ENCODE measurements at regions not wholly inside any gene's neighbourhood (a gene's known extent, or its start where the extent isn't known, plus 50 kb on each side); places are given as distances from the start of the nearest gene placed in this dataset.

DNA sequence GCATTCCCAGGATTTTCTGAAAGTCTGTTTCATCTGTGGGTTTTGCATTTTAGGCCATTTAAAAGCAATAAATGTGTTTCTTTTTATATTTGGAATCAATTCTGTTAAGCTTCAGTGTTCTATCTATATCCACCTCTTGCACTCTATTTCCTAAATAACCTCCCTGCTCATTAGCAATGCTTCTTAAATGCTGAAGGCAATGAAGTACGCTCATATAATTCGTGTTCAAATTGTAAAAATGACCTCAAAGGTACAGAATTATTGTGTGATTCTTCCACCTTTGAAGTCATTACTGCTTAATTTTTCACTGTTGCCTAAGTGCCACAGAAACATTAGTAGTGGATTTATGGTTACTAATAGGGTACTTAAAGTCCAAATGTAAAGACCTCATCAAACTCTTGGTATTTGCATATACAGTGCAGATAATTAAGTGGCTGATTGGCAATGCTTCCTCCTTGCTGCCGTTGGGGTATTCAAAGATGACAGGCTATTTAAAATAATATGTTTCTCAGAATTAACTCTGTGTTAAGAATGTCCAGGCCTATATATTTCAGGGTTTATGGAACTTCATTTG, 730.8 kb downstream of the TECRL start:
- no peak for DNase-seq
- Histone ChIP-seq H3K4me3 (no peak overlapping the region), H3K9me3 (no peaks in the 10 kb centered on the region), H3K4me1 (no peaks in the 10 kb centered on the region), H3K27ac (no peak overlapping the region), H3K36me3 (no peaks in the 10 kb centered on the region), H3K27me3 (no peaks in the 10 kb centered on the region)
- WGBS, 2 donors, result 57 to 68% methylated on average over 3 of the region's 3 CpGs
- intact Hi-C loops (cut with DNase I), result no loop called here
- TF ChIP-seq, protein P1, sequence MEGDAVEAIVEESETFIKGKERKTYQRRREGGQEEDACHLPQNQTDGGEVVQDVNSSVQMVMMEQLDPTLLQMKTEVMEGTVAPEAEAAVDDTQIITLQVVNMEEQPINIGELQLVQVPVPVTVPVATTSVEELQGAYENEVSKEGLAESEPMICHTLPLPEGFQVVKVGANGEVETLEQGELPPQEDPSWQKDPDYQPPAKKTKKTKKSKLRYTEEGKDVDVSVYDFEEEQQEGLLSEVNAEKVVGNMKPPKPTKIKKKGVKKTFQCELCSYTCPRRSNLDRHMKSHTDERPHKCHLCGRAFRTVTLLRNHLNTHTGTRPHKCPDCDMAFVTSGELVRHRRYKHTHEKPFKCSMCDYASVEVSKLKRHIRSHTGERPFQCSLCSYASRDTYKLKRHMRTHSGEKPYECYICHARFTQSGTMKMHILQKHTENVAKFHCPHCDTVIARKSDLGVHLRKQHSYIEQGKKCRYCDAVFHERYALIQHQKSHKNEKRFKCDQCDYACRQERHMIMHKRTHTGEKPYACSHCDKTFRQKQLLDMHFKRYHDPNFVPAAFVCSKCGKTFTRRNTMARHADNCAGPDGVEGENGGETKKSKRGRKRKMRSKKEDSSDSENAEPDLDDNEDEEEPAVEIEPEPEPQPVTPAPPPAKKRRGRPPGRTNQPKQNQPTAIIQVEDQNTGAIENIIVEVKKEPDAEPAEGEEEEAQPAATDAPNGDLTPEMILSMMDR (IDR thresholded peaks at IDR 0.05), result no peak
- TF ChIP-seq POLR2A (IDR thresholded peaks at IDR 0.05), result no peak

DNA sequence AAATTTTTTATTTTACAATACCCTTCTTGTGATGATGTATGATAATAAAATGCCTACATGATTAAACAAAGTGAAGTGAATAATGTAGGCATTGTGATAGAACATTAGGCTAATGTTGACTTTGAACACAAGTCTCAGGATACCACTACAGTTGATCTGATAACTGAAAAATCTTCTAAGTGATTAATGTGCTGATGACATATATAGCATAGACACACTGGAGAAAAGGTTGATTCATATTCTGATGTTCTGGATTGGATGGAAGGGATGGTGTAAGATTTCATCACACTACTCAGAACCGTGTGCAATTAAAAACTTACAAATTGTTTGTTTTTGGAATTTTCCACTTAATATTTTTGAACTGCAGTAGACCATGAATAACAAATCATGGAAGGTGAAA, 738.5 kb downstream of the TECRL start:
- 35 to 52% methylated on average over 1 of the region's 1 CpG for WGBS, 2 donors

DNA sequence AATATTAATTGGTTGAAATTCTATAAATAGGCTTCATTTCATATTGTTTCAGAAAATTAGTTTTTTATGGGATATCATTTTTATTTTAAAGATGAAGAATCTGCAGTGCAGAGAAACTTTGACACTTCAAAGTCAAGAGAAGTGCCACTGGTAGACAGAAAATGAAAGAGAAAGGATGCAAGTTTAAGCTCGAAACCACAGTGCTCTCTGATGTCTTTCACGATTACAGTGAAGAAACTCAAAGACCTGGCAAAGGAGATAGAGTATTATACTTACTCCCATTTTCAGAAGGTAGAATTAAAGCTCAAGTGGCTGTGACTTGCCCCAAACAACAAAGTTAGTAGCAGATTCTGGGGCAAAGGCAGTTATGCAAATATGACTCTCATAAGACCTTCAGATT, 745.4 kb downstream of the TECRL start:
- Histone ChIP-seq H3K9me3 (no peaks in the 10 kb centered on the region), H3K4me1 (no peaks in the 10 kb centered on the region), H3K27me3 (no peaks in the 10 kb centered on the region), H3K27ac (no peak overlapping the region), H3K4me3 (no peak overlapping the region), H3K36me3 (no peaks in the 10 kb centered on the region)
- intact Hi-C loops (cut with DNase I), result no loop called here
- TF ChIP-seq, protein P1 (IDR thresholded peaks at IDR 0.05), result no peak
- TF ChIP-seq POLR2A (IDR thresholded peaks at IDR 0.05), result no peak
- DNase-seq, result no peak
- 70 to 74% methylated on average over 2 of the region's 2 CpGs for WGBS, 2 donors

More for the DNA sequence above, 738.5 kb downstream of the TECRL start:
- H3K9me3 ChIP-seq, result peaks cover 0 to 3% (median 0%) of the 10 kb centered on the region in 3 donors
- H3K4me3 ChIP-seq, result no peak overlapping the region
- no peak for DNase-seq
- intact Hi-C loops (cut with DNase I), result no loop called here
- no peak overlapping the region for H3K27ac ChIP-seq
- no peaks in the 10 kb centered on the region for H3K36me3 ChIP-seq
- H3K27me3 ChIP-seq, result no peaks in the 10 kb centered on the region
- no peaks in the 10 kb centered on the region for H3K4me1 ChIP-seq
- TF ChIP-seq, protein P1 (IDR thresholded peaks at IDR 0.05), result no peak
- TF ChIP-seq POLR2A (IDR thresholded peaks at IDR 0.05), result no peak

DNA sequence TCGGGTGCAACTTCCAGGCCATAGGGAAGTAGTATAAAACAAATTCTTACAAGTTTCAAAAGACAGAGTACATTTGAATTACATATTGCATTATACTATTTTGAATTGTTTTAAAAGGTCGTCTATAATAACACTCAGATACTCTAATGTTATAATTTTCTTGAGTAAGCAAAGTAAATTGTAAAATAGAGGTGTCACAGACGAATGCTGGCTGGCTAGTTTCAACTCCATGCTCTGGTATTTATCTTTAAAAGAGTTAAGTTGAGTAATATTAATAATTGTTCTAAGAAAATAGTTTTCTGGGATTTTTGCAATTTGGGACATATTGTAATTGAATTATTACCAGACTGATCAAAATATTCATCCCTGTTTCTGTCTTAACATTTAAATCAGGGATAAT, 764.9 kb downstream of the TECRL start:
- no peak for TF ChIP-seq POLR2A (IDR thresholded peaks at IDR 0.05)
- TF ChIP-seq, protein P1 (IDR thresholded peaks at IDR 0.05), result no peak
- Histone ChIP-seq H3K27ac (no peak overlapping the region), H3K27me3 (no peaks in the 10 kb centered on the region), H3K4me3 (no peak overlapping the region), H3K9me3 (no peaks in the 10 kb centered on the region), H3K36me3 (no peaks in the 10 kb centered on the region), H3K4me1 (no peaks in the 10 kb centered on the region)
- WGBS, 2 donors, result 37 to 49% methylated on average over 3 of the region's 3 CpGs
- intact Hi-C loops (cut with DNase I), result no loop called here
- DNase-seq, result no peak

DNA sequence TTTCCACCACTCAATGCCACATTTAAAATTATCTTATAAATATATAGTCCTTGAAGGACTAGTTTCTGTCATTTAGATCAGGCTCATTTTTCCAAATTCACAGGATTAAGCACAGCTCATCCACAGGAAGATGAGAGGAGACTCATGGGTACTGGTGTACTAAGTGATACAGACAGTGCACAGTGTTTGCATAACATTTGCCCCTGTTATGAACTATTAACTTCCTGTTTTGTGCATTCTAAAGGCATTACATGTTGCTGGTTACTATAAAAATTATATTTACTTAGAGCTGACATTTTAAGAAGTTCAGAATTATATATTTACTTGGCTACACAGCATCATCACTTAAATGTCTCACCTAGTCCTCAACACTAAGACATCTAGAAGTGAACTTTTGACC, 772.0 kb downstream of the TECRL start:
- no peak overlapping the region for H3K4me3 ChIP-seq
- H3K27me3 ChIP-seq, result no peaks in the 10 kb centered on the region
- no peak for DNase-seq
- TF ChIP-seq, protein P1 (IDR thresholded peaks at IDR 0.05), result no peak
- TF ChIP-seq POLR2A (IDR thresholded peaks at IDR 0.05), result no peak
- intact Hi-C loops (cut with DNase I), result no loop called here
- H3K9me3 ChIP-seq, result no peaks in the 10 kb centered on the region
- H3K27ac ChIP-seq, result no peak overlapping the region
- H3K4me1 ChIP-seq, result no peaks in the 10 kb centered on the region
- H3K36me3 ChIP-seq, result no peaks in the 10 kb centered on the region

Data from esophagus squamous epithelium (tissue), 5 donors.